OCI-M2 (cell line): ENCODE measurements at regions not wholly inside any gene's neighbourhood (a gene's known extent, or its start where the extent isn't known, plus 50 kb on each side); places are given as distances from the start of the nearest gene placed in this dataset.

Source experiments
- DNase-seq: peaks from one replicate; lab custom pipeline; 2025; ENCODE audit not compliant: unreplicated experiment; lab: John Stamatoyannopoulos, UW

DNA sequence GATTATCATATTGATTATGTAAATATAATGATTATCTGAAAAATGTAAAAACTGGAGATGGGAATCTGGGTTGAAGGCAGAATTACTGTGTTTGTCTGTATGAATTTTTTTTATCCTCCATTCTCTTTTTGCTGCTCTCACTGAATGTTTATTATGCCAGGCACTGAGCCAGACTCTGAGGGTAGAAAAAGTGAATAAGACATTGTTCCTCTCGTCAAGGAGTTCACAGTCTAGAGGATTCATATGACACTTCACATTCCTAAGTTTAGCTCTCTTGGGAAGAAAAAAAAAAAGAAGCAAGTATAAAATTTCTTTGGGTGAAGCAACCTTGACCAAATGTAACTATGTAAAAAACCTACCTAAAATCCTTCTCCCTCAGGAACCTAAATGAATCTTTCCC is 120.9 kb upstream of the LMO3 start:
- DNase-seq = no peak

DNA sequence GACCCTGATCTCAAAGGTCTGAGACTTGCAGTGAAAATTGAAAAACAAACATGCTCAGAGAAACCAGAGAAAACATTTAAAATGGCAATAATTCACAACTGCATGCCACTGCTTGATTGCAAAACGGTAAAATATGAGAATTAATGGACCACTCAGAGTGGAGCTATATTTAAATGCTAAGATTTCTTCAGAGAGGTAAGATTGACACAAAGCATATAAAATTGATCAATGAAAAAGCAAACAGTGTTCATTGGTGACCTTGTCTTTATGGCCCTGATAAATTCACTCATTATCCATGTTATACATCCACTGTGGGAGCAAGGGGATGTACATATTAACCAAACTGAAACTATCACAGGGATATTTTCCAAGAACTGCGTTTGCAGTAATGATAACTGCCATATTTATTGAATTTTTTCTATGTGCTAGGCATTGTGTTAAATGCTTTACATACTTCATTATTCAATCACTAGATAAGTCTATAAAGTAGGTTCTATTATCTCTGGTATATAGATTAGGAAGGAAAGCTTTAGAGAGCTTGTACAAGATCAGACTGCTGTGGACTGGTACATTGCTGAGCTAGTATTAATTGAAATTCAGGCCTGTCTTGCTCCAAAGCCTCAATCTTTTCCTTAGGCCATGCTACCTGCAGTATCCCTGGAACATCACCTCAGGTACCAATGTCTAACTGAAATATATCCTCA is 113.9 kb upstream of the LMO3 start:
- DNase-seq = no peak

DNA sequence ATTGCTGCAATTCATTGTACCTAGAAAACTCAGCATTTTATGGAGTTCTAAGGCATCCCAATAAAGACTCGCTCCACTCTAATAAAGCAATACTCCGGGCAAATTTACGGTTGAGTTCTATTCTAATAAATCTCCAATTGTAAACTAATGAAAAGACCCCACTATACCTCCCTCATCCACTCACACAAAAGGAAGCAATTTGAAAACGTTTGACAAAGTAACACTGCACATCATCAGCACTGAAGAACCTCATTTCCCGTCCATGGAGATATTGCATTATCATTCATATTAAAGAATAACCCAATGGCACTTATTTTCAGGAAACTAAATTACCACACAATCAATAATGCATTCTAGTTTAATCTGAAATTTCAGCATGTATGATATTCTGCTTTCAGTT is 111.0 kb upstream of the LMO3 start:
- no peak for DNase-seq

DNA sequence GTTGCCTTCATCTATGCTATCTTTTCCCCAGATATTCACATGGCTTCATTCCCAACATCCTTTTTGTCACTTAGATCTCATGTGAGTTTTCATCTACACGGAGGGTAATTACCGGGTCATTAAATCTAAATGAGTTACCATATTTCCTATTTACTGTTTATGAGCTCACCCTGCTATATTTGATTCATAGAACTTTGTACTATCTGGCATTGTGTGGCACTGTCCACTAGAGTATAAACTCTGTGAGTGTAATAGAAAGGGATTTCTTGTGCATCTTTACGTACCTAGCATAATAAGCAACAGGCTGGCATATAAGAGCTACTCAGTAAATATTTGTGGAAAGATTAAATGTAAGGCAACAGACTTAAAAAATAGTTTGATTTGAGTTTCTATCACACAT is 86.1 kb upstream of the LMO3 start:
- no peak for DNase-seq

DNA sequence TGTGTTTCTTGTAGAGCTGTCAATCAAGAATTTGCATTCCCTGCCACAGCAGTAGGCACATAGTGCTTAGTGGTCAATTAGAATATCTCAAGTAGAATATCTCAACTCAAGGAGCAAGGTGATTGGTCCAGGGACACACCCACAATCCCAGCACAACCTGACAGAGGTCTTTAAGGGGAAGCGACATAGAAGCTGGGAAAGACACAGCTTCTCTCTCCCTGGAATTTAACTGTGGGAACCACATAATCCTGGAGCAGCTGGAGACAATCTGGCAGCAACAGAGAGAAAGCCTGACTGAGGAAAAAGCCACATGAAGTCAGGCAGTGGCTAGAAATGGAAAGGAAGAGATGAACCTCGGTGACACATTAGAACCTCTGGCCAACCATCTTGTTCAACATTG is 85.7 kb upstream of the LMO3 start:
- DNase-seq = no peak

DNA sequence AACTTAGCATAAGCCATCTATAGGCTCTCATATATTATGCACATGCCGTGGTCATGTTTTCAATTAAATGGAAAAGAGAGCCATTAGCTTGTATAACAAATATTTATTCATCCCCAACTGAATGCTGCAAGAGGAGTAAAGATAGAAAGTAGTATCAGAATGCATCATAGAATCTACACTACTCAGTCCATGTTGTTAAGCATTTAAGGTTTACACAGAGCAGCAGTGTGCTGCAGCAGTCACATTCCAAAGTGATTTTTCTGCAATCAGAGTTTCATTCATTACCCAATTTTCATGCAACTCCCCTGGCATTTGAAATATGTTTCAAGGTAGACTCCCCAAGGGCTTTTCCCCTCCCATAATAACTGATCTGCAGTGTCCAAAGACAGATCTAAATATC is 82.2 kb upstream of the LMO3 start:
- DNase-seq = no peak

DNA sequence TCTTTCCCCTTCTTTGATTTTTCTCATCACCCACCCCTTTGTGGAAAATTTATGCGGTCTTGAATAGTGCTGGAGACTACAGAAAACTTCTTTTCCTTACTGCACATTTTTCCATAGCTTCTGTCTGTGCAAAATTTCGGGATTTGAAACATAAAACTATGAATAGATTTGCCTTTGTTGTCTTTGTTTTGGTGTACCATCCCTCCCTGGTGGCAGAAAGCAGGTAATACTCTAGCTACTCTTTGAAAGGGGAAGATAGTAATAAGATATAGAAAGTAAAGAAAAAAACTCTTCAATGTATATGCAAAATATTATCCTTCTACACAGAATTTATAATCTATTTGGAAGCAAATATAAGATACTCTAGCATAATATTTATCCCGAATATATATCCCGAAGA is 79.1 kb upstream of the LMO3 start:
- DNase-seq = no peak

DNA sequence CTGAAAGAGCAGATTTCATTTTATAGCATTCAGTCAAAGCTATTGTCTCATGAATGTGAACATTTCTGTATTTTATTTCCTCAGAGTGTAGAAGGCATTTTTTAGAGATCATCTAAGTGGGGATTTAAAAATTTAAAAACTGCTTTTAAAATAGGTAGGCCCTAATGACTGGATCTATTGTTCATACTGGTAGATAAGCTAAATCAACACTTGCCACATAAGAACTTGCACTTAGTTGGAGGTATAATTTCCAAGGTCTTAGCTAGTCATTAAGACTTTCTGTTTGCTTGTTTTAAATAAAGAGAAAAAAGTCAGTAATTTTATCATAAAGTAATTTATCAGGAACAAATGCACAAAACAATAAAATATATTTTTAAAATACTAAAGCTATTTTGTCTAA is 75.2 kb upstream of the LMO3 start:
- DNase-seq = no peak

DNA sequence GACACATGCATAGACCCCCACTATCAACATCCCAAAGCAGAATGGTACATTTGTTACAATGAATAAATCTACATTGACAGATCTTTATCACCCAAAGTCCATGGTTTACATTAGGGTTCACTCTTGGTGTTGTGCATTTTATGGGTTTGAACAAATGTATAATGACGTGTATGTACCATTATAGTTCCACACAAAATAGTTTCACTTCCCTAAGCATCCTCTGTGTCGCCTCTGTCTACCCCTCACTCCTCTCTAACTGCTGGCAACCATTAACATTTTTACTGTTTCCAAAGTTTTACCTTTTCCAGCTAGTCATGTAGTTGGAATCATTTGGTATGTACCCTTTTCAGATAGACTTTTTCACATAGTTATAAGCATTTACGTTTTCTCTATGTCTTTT is 69.5 kb upstream of the LMO3 start:
- DNase-seq = no peak

DNA sequence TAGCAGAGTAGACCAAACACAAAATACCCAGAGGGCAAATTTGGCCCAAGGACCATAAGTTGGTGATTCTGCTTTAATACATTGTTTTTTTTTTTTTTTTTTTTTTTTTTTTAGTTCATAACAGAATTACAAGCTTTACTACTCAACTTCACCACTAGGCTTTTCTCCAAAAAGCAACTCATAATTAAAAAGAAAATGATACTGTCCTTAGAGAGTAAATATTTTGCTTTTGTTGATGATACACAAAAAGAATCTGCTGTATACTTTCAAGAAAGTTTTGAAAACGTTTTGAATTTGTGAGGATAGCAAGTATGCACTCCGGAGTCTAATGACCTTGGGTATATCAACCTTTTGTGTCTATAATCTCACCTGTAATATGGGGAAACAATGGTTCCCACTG is 68.9 kb upstream of the LMO3 start:
- no peak for DNase-seq

DNA sequence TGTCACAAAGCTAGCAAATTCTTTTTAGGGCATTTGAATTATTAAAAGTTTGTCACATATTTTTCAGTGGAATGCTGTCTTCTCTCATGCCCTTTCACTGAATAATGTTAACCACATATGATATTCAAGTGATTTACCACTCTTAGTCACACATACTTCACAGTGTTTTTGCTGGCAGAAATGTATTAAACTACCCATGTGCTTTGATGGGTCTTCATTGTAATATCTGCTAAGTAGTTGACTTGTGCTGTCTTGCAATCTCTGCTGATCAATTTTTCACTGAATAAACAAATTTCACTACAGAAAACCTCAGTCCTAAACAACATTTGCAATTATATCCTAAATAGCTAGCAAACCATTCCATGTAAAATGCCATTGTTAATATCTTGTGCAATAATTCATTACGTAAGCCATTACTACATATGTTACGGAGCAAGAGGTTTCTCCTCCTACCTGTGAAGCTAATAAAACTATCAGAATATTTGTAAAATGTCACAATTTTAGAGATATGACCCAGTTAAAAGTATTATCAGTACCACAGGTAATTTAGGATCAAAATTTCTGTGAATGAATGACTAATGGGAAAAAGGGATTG is 64.6 kb upstream of the LMO3 start:
- no peak for DNase-seq

DNA sequence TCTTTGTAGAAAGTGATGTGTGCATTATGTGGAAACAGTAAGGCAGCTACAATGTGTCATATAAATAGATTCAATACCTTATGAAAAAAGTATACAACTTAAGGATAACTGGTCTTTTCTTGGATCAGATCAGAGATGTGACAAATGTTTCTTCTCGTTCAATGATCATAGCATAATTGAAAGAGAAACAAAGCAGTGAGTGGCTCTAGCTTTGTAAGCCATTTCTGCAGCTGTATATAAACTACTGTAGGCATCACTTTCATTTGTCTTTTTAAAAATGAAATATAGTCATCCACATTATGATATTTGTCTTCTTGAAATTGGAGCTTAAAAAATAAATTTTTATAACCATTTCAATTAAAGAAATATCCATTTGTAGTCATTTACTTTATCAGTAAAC is 63.8 kb upstream of the LMO3 start:
- DNase-seq = no peak

DNA sequence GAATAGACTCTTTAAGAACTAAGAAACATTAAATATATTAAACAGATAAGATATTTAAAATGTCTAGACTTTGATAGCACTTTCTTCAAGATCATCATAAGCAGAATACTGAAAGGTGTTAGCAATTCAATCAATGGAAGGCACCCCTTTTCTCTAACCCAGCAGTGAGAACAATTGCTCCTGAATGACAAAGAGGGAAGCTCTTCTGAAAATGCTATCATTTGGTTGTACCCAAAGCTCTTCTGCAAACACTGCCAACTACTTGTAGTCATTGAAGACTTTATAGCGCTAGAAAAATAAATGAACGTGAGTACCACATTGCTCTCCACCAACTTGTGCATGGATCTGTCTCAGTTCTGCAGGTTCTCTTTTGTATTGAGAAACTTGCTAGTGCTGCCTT is 62.2 kb upstream of the LMO3 start:
- DNase-seq = no peak

DNA sequence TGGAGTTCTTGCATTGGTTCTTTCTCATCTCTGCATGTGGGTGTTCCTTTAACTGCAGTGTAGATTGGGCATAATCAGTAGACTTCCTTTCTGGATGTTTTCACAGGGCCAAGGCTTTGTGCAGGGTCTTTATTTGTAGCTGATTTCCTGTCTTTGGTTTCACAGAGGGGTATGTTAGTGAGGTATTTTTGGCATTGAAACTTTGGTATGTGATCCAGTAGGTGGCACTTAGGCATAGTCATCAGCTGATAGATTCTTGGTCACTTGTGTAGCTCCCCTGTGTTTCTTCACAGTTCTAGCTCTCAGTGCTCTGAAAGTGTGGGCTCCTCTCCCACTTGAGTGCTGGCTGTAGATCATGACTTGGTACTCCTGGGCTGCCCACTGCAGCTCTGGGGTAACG is 52.7 kb upstream of the LMO3 start:
- DNase-seq = no peak
